ENCODE measurements at regions not wholly inside any gene's neighbourhood (a gene's known extent, or its start where the extent isn't known, plus 50 kb on each side); places are given as distances from the start of the nearest gene placed in this dataset.

GRCh38 chr15:98551936-98552562, 96.3 kb upstream of the IGF1R start:
- intact Hi-C loops (cut with micrococcal nuclease) = no loop called here
- Histone ChIP-seq H2AFZ (ENCODE audit: low read depth, low read length, poor library complexity, severe bottlenecking) (no peak overlapping the region), H3K27me3 (ENCODE audit: insufficient read depth, low read length) (no peaks in the 10 kb centered on the region; the same call in 1 of the 2 replicates), H3K9me2 (ENCODE audit: insufficient read depth) (no peaks in the 10 kb centered on the region), H4K20me1 (ENCODE audit: insufficient read depth) (no peaks in the 10 kb centered on the region), H3K36me3 (ENCODE audit: control insufficient read depth in 1 of 2, insufficient read depth in 2 of 2, low read length in 2 of 2) (no peaks in the 10 kb centered on the region), H3K9me3 (ENCODE audit: control insufficient read depth in 1 of 2, insufficient read depth in 1 of 2, low read depth in 1 of 2, low read length in 2 of 2) (no peaks in the 10 kb centered on the region), H3K79me2 (ENCODE audit: insufficient read depth, low read length) (no peaks in the 10 kb centered on the region), H3K4me1 (ENCODE audit: control insufficient read depth in 1 of 2, insufficient read depth in 2 of 2, low read length in 2 of 2) (no peaks in the 10 kb centered on the region), H3K4me2 (ENCODE audit: low read length) (no peak overlapping the region), H3K27ac (ENCODE audit: low read depth, low read length) (no peak overlapping the region), H3K4me3 (replicated peaks in 1 of 2; ENCODE audit: low read depth in 1 of 2, low read length in 2 of 2) (no peak overlapping the region), H3K9ac (ENCODE audit: low read length) (no peak overlapping the region)
- no TSS peak for BruUV-seq (replicated peaks)
- RAD21 ChIA-PET (ENCODE audit: low non-redundant PET in 1 of 2, low total read pairs in 2 of 2, uncharacterized antibody in 2 of 2, unreplicated experiment in 2 of 2) = no interaction called here
- POLR2A ChIA-PET = no interaction called here
- CTCF ChIA-PET = no interaction called here
- ATAC-seq (no peak), DNase-seq (ENCODE audit: low read depth, low spot score) (no peak)
- TF ChIP-seq, protein P1, sequence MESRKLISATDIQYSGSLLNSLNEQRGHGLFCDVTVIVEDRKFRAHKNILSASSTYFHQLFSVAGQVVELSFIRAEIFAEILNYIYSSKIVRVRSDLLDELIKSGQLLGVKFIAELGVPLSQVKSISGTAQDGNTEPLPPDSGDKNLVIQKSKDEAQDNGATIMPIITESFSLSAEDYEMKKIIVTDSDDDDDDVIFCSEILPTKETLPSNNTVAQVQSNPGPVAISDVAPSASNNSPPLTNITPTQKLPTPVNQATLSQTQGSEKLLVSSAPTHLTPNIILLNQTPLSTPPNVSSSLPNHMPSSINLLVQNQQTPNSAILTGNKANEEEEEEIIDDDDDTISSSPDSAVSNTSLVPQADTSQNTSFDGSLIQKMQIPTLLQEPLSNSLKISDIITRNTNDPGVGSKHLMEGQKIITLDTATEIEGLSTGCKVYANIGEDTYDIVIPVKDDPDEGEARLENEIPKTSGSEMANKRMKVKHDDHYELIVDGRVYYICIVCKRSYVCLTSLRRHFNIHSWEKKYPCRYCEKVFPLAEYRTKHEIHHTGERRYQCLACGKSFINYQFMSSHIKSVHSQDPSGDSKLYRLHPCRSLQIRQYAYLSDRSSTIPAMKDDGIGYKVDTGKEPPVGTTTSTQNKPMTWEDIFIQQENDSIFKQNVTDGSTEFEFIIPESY (IDR thresholded peaks at IDR 0.05; ENCODE audit: extremely low read depth, insufficient replicate concordance, low read length) = no peak
- no peak for TF ChIP-seq ATF3 (IDR thresholded peaks at IDR 0.05)
- no peak for TF ChIP-seq JUND (IDR thresholded peaks at IDR 0.05)
- TF ChIP-seq POLR2AphosphoS5 (IDR thresholded peaks at IDR 0.05; ENCODE audit: low read depth, low read length) = no peak
- no peak for TF ChIP-seq YY1 (IDR thresholded peaks at IDR 0.05; ENCODE audit: extremely low read depth, insufficient replicate concordance, low read depth, low read length)
- no peak for TF ChIP-seq REST (IDR thresholded peaks at IDR 0.05; ENCODE audit: low read depth)
- TF ChIP-seq EGR1 (IDR thresholded peaks at IDR 0.05; ENCODE audit: low read depth) = no peak
- no peak for TF ChIP-seq EZH2 (IDR thresholded peaks at IDR 0.05)
- TF ChIP-seq POLR2A (IDR thresholded peaks at IDR 0.05; ENCODE audit: borderline replicate concordance, extremely low read depth, insufficient read depth, insufficient read length) = no peak
- TF ChIP-seq ELF1 (IDR thresholded peaks at IDR 0.05; ENCODE audit: borderline replicate concordance, low read depth) = no peak
- TF ChIP-seq SP1 (IDR thresholded peaks at IDR 0.05; ENCODE audit: low read depth) = no peak
- TF ChIP-seq RAD21 (IDR thresholded peaks at IDR 0.05; ENCODE audit: low read depth) = no peak
